MCF 10A (cell line): ENCODE measurements at regions not wholly inside any gene's neighbourhood (a gene's known extent, or its start where the extent isn't known, plus 50 kb on each side); places are given as distances from the start of the nearest gene placed in this dataset.

Experiments
- BruUV-seq: library from RNA; stranded (reverse); fragments of 400-500 nt; replicated peaks from 2 replicates; lab custom pipeline; 2021; lab: Mats Ljungman, UMichigan
- CTCF ChIA-PET: fragments of 300-600 bp; sonication (Branson Sonifier 250); formaldehyde crosslinking; extraction: SDS; loops from one replicate; lab custom pipeline; 2021; ENCODE audit warnings: antibody characterized with exemption, inconsistent platforms; lab: Yijun Ruan, JAX
- POLR2A ChIA-PET: fragments of 300-600, 350-650 bp; sonication (Branson Sonifier 250); formaldehyde crosslinking; extraction: SDS; loops from one replicate; lab custom pipeline; 2020; ENCODE audit warnings: antibody characterized with exemption, inconsistent platforms; lab: Yijun Ruan, JAX
- DNase-seq: peaks from one replicate; pipeline ENCODE4 v3.0.0-alpha.2; 2018; ENCODE audit not compliant: unreplicated experiment
- H3K27ac Mint-ChIP-seq: one replicate; pipeline ENCODE4 v1.8.0; 2022; ENCODE audit warnings: mild to moderate bottlenecking, low read depth, mixed read lengths; ENCODE audit not compliant: unreplicated experiment
- H3K27me3 Mint-ChIP-seq: one replicate; pipeline ENCODE4 v1.8.0; 2022; ENCODE audit warnings: mixed read lengths; ENCODE audit not compliant: insufficient read depth, unreplicated experiment
- H3K36me3 Mint-ChIP-seq: one replicate; pipeline ENCODE4 v1.8.0; 2022; ENCODE audit warnings: mild to moderate bottlenecking, moderate library complexity, mixed read lengths; ENCODE audit not compliant: insufficient read depth, unreplicated experiment
- H3K4me1 Mint-ChIP-seq: one replicate; pipeline ENCODE4 v1.8.0; 2022; ENCODE audit warnings: mixed read lengths; ENCODE audit not compliant: insufficient read depth, unreplicated experiment
- H3K4me3 Mint-ChIP-seq: one replicate; pipeline ENCODE4 v1.8.0; 2022; ENCODE audit warnings: mild to moderate bottlenecking, moderate library complexity, mixed read lengths; ENCODE audit not compliant: unreplicated experiment
- H3K9me3 Mint-ChIP-seq: one replicate; pipeline ENCODE4 v1.8.0; 2022; ENCODE audit warnings: mixed read lengths; ENCODE audit not compliant: unreplicated experiment
- intact Hi-C: fragments of 100-400 bp; cut with micrococcal nuclease; formaldehyde crosslinking; loops from 2 replicates; pipeline ENCODE4 v1.14.1; 2022
- TF ChIP-seq, protein P1 (sequence below): fragments of 200-600 bp; IDR thresholded peaks from one replicate; pipeline ENCODE4 v1.8.0; 2022; ENCODE audit warnings: antibody characterized with exemption, mild to moderate bottlenecking; ENCODE audit not compliant: unreplicated experiment

DNA sequence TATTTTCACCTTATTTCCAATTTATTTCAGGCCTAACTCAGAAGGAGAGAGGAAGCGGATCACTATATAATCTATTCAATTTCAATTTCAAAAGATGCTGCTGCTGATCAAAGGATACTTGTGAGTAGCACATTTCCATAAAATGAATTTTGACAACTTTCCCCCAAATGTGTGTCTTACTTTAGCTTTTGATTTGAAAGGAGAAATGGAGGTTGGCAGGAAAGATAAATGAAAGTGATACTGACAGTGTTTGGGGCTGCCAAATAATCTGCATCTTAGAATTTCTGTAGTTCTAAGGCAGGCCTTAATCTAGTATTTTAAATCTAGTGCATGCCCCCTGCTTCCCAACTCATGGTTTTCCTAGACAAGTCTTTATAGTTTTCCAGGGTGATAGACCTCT, 535.4 kb downstream of the DOK5 start:
- DNase-seq = no peak
- ChIA-PET POLR2A (no interaction called here), CTCF (interaction anchor here (1.1 kb wide), 1 partner anchor 79 kb away, joined by 3 read pairs; no protein-coding TSS in a partner anchor)
- BruUV-seq = no TSS peak
- peaks cover 7% of the 10 kb centered on the region for H3K9me3 Mint-ChIP-seq
- H3K4me3 Mint-ChIP-seq = no peak overlapping the region
- no peak overlapping the region for H3K27ac Mint-ChIP-seq
- H3K27me3 Mint-ChIP-seq = no peaks in the 10 kb centered on the region
- no peaks in the 10 kb centered on the region for H3K4me1 Mint-ChIP-seq
- H3K36me3 Mint-ChIP-seq = no peaks in the 10 kb centered on the region
- intact Hi-C loops = no loop called here
- TF ChIP-seq, protein P1, sequence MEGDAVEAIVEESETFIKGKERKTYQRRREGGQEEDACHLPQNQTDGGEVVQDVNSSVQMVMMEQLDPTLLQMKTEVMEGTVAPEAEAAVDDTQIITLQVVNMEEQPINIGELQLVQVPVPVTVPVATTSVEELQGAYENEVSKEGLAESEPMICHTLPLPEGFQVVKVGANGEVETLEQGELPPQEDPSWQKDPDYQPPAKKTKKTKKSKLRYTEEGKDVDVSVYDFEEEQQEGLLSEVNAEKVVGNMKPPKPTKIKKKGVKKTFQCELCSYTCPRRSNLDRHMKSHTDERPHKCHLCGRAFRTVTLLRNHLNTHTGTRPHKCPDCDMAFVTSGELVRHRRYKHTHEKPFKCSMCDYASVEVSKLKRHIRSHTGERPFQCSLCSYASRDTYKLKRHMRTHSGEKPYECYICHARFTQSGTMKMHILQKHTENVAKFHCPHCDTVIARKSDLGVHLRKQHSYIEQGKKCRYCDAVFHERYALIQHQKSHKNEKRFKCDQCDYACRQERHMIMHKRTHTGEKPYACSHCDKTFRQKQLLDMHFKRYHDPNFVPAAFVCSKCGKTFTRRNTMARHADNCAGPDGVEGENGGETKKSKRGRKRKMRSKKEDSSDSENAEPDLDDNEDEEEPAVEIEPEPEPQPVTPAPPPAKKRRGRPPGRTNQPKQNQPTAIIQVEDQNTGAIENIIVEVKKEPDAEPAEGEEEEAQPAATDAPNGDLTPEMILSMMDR = no peak

DNA sequence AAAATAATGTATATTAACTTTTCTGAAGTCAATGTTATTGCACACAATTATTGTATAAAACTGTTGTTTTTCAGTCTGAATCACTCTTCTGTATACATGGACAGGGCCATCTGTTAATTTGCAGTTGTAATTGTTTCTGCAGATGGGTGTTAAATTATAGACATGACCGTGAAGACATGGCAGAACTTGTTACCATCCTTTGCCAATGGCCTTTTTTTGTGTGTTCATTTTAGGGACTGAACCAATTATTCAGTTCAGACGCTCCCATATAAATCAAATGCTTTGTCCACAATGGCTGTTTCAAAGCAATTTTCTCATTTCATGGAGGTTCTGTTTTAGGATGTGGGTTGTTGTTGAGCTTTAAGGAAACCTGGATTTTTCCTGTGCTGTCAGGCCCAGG, 533.7 kb downstream of the DOK5 start:
- TF ChIP-seq, protein P1 = no peak
- Mint-ChIP-seq H3K27me3 (peaks cover 10% of the 10 kb centered on the region), H3K36me3 (no peaks in the 10 kb centered on the region), H3K4me3 (no peak overlapping the region), H3K4me1 (no peaks in the 10 kb centered on the region), H3K27ac (no peak overlapping the region), H3K9me3 (peaks cover 7% of the 10 kb centered on the region)
- CTCF ChIA-PET = no interaction called here
- intact Hi-C loops = no loop called here
- POLR2A ChIA-PET = no interaction called here
- no TSS peak for BruUV-seq
- no peak for DNase-seq

DNA sequence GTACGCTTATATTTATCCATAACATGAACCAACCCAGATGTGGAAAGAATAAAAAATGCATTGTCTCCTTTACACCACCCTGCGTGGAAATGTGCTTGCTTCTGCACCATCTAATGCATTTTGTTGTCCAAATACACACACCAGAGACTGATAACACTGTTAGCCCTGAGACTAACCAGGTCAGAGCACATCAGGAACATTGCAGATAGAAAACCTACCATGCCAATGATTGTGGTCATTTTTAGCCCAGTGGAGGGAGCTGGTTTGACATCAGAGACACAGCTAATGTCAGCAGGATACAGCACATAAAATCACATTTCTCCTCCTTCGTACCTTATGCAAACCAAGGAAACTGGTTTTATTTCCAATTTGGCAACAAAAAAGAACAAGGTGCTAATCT, 528.7 kb downstream of the DOK5 start:
- no TSS peak for BruUV-seq
- H3K36me3 Mint-ChIP-seq = no peaks in the 10 kb centered on the region
- no peak overlapping the region for H3K4me3 Mint-ChIP-seq
- H3K4me1 Mint-ChIP-seq = no peaks in the 10 kb centered on the region
- ChIA-PET POLR2A (no interaction called here), CTCF (interaction anchor here (0.6 kb wide), 2 partner anchors 23 to 381 kb away, joined by 4 to 5 read pairs; no protein-coding TSS in a partner anchor)
- no peak overlapping the region for H3K27ac Mint-ChIP-seq
- no peak for DNase-seq
- H3K9me3 Mint-ChIP-seq = no peaks in the 10 kb centered on the region
- TF ChIP-seq, protein P1 = no peak
- intact Hi-C loops = no loop called here
- peaks cover 37% of the 10 kb centered on the region for H3K27me3 Mint-ChIP-seq

DNA sequence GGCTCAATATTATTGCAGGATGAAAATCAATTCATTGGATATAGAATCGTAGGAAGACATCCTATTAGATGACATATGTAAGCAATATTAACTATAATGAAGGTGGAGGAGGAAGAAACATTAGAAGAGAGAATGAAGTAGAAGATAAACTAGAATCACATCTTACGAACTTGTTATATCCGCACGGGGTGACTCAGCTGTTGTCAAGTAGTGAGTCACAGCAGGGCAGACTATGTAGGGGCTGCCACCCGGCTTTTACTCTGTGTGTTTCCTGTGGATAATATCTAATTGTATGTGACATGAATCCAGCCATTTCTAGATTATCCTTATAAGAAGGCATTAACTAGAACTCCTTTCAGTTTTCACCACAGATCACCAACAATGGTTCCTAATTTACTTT, 520.2 kb downstream of the DOK5 start:
- Mint-ChIP-seq H3K36me3 (no peaks in the 10 kb centered on the region), H3K9me3 (peaks cover 12% of the 10 kb centered on the region), H3K27ac (no peak overlapping the region), H3K4me1 (peaks cover 5% of the 10 kb centered on the region), H3K4me3 (no peak overlapping the region), H3K27me3 (peaks cover 39% of the 10 kb centered on the region)
- no peak for DNase-seq
- TF ChIP-seq, protein P1 = no peak
- CTCF ChIA-PET = interaction anchor here (0.6 to 2.9 kb wide), 4 partner anchors 12 to 327 kb away, joined by 3 to 22 read pairs (median 4); no protein-coding TSS in a partner anchor
- intact Hi-C loops = no loop called here
- POLR2A ChIA-PET = no interaction called here
- BruUV-seq = no TSS peak
